ENCODE measurements at regions not wholly inside any gene's neighbourhood (a gene's known extent, or its start where the extent isn't known, plus 50 kb on each side); places are given as distances from the start of the nearest gene placed in this dataset.

- DNase-seq (ENCODE audit: extremely low read depth, insufficient read length), result no peak
- no peaks in the 10 kb centered on the region for H3K27me3 ChIP-seq (replicated peaks; ENCODE audit: control insufficient read depth, insufficient read depth, low read length)
- H3K4me3 ChIP-seq (replicated peaks; ENCODE audit: low read depth, low read length), result no peak overlapping the region
- TF ChIP-seq, protein P1, sequence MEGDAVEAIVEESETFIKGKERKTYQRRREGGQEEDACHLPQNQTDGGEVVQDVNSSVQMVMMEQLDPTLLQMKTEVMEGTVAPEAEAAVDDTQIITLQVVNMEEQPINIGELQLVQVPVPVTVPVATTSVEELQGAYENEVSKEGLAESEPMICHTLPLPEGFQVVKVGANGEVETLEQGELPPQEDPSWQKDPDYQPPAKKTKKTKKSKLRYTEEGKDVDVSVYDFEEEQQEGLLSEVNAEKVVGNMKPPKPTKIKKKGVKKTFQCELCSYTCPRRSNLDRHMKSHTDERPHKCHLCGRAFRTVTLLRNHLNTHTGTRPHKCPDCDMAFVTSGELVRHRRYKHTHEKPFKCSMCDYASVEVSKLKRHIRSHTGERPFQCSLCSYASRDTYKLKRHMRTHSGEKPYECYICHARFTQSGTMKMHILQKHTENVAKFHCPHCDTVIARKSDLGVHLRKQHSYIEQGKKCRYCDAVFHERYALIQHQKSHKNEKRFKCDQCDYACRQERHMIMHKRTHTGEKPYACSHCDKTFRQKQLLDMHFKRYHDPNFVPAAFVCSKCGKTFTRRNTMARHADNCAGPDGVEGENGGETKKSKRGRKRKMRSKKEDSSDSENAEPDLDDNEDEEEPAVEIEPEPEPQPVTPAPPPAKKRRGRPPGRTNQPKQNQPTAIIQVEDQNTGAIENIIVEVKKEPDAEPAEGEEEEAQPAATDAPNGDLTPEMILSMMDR (IDR thresholded peaks at IDR 0.05; ENCODE audit: insufficient read depth, low read length, poor library complexity, severe bottlenecking), result no peak
- no peaks in the 10 kb centered on the region for H3K36me3 ChIP-seq (ENCODE audit: control insufficient read depth, insufficient read depth, low read length)
These were observed 419.1 kb downstream of the HS3ST3B1 start for GRCh38 chr17:14719942-14720341.

- no peaks in the 10 kb centered on the region for H3K36me3 ChIP-seq (ENCODE audit: control insufficient read depth, insufficient read depth, low read length)
- no peak overlapping the region for H3K4me3 ChIP-seq (replicated peaks; ENCODE audit: low read depth, low read length)
- DNase-seq (ENCODE audit: extremely low read depth, insufficient read length), result no peak
- TF ChIP-seq, protein P1 (IDR thresholded peaks at IDR 0.05; ENCODE audit: insufficient read depth, low read length, poor library complexity, severe bottlenecking), result no peak
- no peaks in the 10 kb centered on the region for H3K27me3 ChIP-seq (replicated peaks; ENCODE audit: control insufficient read depth, insufficient read depth, low read length)
These were observed 417.0 kb downstream of the HS3ST3B1 start for GRCh38 chr17:14717859-14718258.

- Histone ChIP-seq H3K27me3 (replicated peaks; ENCODE audit: control insufficient read depth, insufficient read depth, low read length) (no peaks in the 10 kb centered on the region), H3K36me3 (ENCODE audit: control insufficient read depth, insufficient read depth, low read length) (no peaks in the 10 kb centered on the region), H3K4me3 (replicated peaks; ENCODE audit: low read depth, low read length) (no peak overlapping the region)
- TF ChIP-seq, protein P1 (IDR thresholded peaks at IDR 0.05; ENCODE audit: insufficient read depth, low read length, poor library complexity, severe bottlenecking), result no peak
- no peak for DNase-seq (ENCODE audit: extremely low read depth, insufficient read length)
These were observed 414.7 kb downstream of the HS3ST3B1 start for GRCh38 chr17:14715561-14715960.

- DNase-seq (ENCODE audit: extremely low read depth, insufficient read length), result no peak
- no peaks in the 10 kb centered on the region for H3K36me3 ChIP-seq (ENCODE audit: control insufficient read depth, insufficient read depth, low read length)
These were observed 411.7 kb downstream of the HS3ST3B1 start for GRCh38 chr17:14712611-14713021.

DNA sequence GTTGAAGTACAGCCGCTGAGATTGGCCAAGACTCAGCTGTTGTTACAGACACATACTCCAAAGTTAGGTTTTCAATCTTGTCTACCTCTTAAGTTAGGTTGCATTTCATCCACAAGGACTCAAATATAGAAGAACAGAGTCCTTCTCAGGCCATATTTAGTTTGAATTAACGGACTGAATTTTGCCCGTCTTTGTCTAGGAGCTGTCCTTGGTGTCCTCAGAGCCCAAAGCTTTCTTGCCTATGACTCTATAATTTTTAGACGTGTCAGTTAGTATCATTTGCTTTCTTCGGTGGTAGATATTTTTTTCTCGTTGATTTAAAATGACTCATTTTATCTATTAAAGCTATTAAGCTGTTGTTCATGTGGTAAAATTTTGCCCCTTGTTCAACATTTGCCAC lies 403.2 kb downstream of the HS3ST3B1 start:
- no peak overlapping the region for H3K4me3 ChIP-seq (replicated peaks; ENCODE audit: low read depth, low read length)
- no peak for DNase-seq (ENCODE audit: extremely low read depth, insufficient read length)
- H3K36me3 ChIP-seq (ENCODE audit: control insufficient read depth, insufficient read depth, low read length), result no peaks in the 10 kb centered on the region
- H3K27me3 ChIP-seq (replicated peaks; ENCODE audit: control insufficient read depth, insufficient read depth, low read length), result no peaks in the 10 kb centered on the region
- TF ChIP-seq, protein P1 (IDR thresholded peaks at IDR 0.05; ENCODE audit: insufficient read depth, low read length, poor library complexity, severe bottlenecking), result no peak

More at GRCh38 chr17:14712611-14713021, 411.7 kb downstream of the HS3ST3B1 start:
- Histone ChIP-seq H3K4me3 (replicated peaks; ENCODE audit: low read depth, low read length) (no peak overlapping the region), H3K27me3 (replicated peaks; ENCODE audit: control insufficient read depth, insufficient read depth, low read length) (no peaks in the 10 kb centered on the region)
- TF ChIP-seq, protein P1 (IDR thresholded peaks at IDR 0.05; ENCODE audit: insufficient read depth, low read length, poor library complexity, severe bottlenecking), result no peak

DNA sequence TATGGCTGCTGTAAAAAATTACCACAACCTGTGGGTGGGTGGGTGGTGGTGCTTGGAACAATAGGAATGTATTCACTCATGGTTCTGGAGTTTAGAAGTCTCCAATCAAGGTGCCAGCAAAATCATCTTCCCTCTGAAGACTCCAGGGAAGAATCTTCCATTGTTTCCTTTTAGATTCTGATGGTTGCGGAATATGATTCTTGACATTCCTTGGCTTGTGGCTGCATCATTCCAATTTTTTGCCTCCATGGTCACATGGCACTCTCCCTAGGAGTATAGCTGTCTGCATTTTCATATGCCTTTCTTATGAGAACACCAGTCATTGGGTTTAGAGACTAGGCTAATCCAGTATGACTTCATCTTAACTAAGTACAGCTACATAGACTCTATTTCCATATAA lies 401.0 kb downstream of the HS3ST3B1 start:
- TF ChIP-seq, protein P1 (IDR thresholded peaks at IDR 0.05; ENCODE audit: insufficient read depth, low read length, poor library complexity, severe bottlenecking), result no peak
- no peak for DNase-seq (ENCODE audit: extremely low read depth, insufficient read length)
- Histone ChIP-seq H3K27me3 (replicated peaks; ENCODE audit: control insufficient read depth, insufficient read depth, low read length) (no peaks in the 10 kb centered on the region), H3K36me3 (ENCODE audit: control insufficient read depth, insufficient read depth, low read length) (no peaks in the 10 kb centered on the region), H3K4me3 (replicated peaks; ENCODE audit: low read depth, low read length) (no peak overlapping the region)
